Adrenal gland (tissue), 5 donors: ENCODE measurements at regions not wholly inside any gene's neighbourhood (a gene's known extent, or its start where the extent isn't known, plus 50 kb on each side); places are given as distances from the start of the nearest gene placed in this dataset.

ENCODE experiments used
- POLR2A ChIP-seq, 2 donors: fragments of 450-650 bp; IDR thresholded peaks; one replicate each; pipeline ENCODE4 v1.6.1; 2017; ENCODE audit warnings: antibody characterized with exemption in 2 of 2, mild to moderate bottlenecking in 2 of 2, moderate library complexity in 1 of 2
- TF ChIP-seq, protein P1 (sequence below), 6 experiments: fragments of 450-650 bp in 4 of 6; fragments of 200-600 bp in 2 of 6; sonication (generic) in 1 of 6; IDR thresholded peaks; 1 replicate in 5 of 6; 2 replicates in 1 of 6; pipeline versions ENCODE4 v1.5.1 to v1.8.0; 2016 to 2021; ENCODE audit warnings: antibody characterized with exemption in 6 of 6, mild to moderate bottlenecking in 2 of 6, moderate library complexity in 1 of 6
- donor health status: DM: no; HTN: no; CAD: no.

DNA sequence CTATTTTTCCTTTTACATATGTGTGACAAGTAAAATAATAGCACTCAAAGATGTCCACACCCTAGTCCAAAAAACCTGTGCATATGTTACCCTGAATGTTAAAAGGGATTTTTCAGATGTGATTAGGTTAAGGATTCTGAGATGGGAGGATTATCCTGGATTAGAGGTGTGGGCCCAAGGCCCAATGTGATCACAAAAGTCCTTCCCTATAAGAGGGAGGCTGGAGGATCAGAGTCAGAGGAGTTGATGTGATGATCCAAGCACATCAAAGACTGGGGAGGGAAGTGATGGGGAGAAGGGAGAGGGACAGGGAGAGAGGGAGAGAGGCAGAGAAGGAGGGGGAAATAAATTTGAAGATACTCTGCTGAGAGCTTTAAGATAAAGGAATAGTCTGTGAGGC, 512.6 kb downstream of the PLOD2 start:
- TF ChIP-seq, protein P1, sequence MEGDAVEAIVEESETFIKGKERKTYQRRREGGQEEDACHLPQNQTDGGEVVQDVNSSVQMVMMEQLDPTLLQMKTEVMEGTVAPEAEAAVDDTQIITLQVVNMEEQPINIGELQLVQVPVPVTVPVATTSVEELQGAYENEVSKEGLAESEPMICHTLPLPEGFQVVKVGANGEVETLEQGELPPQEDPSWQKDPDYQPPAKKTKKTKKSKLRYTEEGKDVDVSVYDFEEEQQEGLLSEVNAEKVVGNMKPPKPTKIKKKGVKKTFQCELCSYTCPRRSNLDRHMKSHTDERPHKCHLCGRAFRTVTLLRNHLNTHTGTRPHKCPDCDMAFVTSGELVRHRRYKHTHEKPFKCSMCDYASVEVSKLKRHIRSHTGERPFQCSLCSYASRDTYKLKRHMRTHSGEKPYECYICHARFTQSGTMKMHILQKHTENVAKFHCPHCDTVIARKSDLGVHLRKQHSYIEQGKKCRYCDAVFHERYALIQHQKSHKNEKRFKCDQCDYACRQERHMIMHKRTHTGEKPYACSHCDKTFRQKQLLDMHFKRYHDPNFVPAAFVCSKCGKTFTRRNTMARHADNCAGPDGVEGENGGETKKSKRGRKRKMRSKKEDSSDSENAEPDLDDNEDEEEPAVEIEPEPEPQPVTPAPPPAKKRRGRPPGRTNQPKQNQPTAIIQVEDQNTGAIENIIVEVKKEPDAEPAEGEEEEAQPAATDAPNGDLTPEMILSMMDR (IDR thresholded peaks at IDR 0.05): no peak
- no peak for TF ChIP-seq POLR2A (IDR thresholded peaks at IDR 0.05)
